CD4-positive, CD25-positive, alpha-beta regulatory T cell (primary cell): ENCODE measurements at regions not wholly inside any gene's neighbourhood (a gene's known extent, or its start where the extent isn't known, plus 50 kb on each side); places are given as distances from the start of the nearest gene placed in this dataset.
A peak's percentile ranks its signal among the peaks of the same experiment; 100 is the strongest.
"Not testable (repeated sequence)": the region's sequence is repeated elsewhere in the genome, so short reads cannot be mapped to it uniquely, and the experiment has no call there.

Source experiments
- ATAC-seq, 2 donors: fragments of 150-1000 bp; cut with Tn5 transposase; one replicate each; pipeline ENCODE4 v1.10.0; 2021; ENCODE audit warnings: low read depth in 2 of 2, moderate number of reproducible peaks in 2 of 2, moderate library complexity in 1 of 2
- DNase-seq, 3 donors: peaks; one replicate each; pipeline versions ENCODE4 v3.0.0 to v3.0.0-alpha.2; 2012 to 2022; ENCODE audit warnings: mixed read lengths in 1 of 3
- H3K27ac ChIP-seq: one replicate; pipeline ENCODE4 v1.7.0; 2013; ENCODE audit warnings: mild to moderate bottlenecking, low read length; ENCODE audit not compliant: insufficient read depth, poor library complexity, severe bottlenecking
- H3K27me3 ChIP-seq: one replicate; pipeline ENCODE4 v1.7.0; 2013; ENCODE audit warnings: low read length; ENCODE audit not compliant: control insufficient read depth, insufficient read depth
- H3K36me3 ChIP-seq: one replicate; pipeline ENCODE4 v1.7.0; 2013; ENCODE audit warnings: mild to moderate bottlenecking, low read length, moderate library complexity; ENCODE audit not compliant: control insufficient read depth, insufficient read depth
- H3K4me1 ChIP-seq: 2 replicates; pipeline ENCODE4 v1.7.0; 2013; ENCODE audit warnings: mild to moderate bottlenecking, low read length; ENCODE audit not compliant: insufficient read depth, control insufficient read depth, poor library complexity, severe bottlenecking
- H3K4me3 ChIP-seq: one replicate; pipeline ENCODE4 v1.7.0; 2013; ENCODE audit warnings: low read depth, mild to moderate bottlenecking, low read length, moderate library complexity
- H3K9me3 ChIP-seq, 2 experiments: 1 replicate in 1 of 2; 2 replicates in 1 of 2; pipeline ENCODE4 v1.7.0; 2013; ENCODE audit warnings: low read length in 2 of 2, mild to moderate bottlenecking in 1 of 2, moderate library complexity in 1 of 2; ENCODE audit not compliant: control insufficient read depth in 2 of 2
- H3K27ac Mint-ChIP-seq, 3 donors: one replicate each; pipeline ENCODE4 v1.8.0; 2020 to 2022; ENCODE audit warnings: mild to moderate bottlenecking in 3 of 3, mixed read lengths in 3 of 3, moderate library complexity in 2 of 3
- H3K27me3 Mint-ChIP-seq: one replicate; pipeline ENCODE4 v1.8.0; 2022; ENCODE audit warnings: mild to moderate bottlenecking, mixed read lengths
- H3K36me3 Mint-ChIP-seq: one replicate; pipeline ENCODE4 v1.8.0; 2020; ENCODE audit warnings: mixed read lengths
- H3K4me1 Mint-ChIP-seq, 4 donors: one replicate each; pipeline ENCODE4 v1.8.0; 2020 to 2022; ENCODE audit warnings: mixed read lengths in 4 of 4, mild to moderate bottlenecking in 1 of 4
- H3K4me3 Mint-ChIP-seq, 4 donors: one replicate each; pipeline ENCODE4 v1.8.0; 2020 to 2022; ENCODE audit warnings: mild to moderate bottlenecking in 4 of 4, mixed read lengths in 4 of 4, moderate library complexity in 3 of 4
- H3K9me3 Mint-ChIP-seq, 7 donors: one replicate each; pipeline ENCODE4 v1.8.0; 2020 to 2022; ENCODE audit warnings: mixed read lengths in 7 of 7, mild to moderate bottlenecking in 3 of 7, moderate library complexity in 2 of 7

DNA sequence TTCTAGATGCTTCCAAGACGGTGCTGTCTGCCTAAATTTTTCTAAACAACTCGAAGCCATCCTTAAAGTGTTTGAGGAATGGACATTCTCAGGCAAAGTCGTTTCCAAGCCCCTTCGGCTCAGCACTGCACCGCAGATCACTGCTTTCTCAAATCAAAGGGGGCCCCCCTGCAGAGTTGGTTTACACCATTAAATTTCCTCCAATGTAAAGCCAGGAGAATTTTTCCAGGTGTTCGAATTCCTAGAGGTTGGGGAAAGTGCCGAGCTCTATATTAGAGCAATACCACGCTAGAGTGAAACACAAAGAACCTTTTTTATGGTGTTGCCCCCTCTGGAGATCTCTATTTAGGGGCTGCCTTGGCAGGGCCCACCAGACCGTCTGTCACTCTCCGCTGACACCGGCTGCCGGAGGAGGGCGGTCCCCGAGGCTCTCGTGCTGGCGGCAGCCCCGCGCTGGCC, 277.9 kb upstream of the NR2F2 start:
- Histone ChIP-seq H3K9me3 (no peaks in the 10 kb centered on the region), H3K36me3 (no peaks in the 10 kb centered on the region), H3K27me3 (peaks cover 16% of the 10 kb centered on the region), H3K27ac (no peak overlapping the region), H3K4me3 (no peak overlapping the region), H3K4me1 (peaks cover 10% of the 10 kb centered on the region)
- Mint-ChIP-seq H3K36me3 (no peaks in the 10 kb centered on the region), H3K27ac (no peak overlapping the region), H3K4me1 (peaks cover 0 to 11% (median 2%) of the 10 kb centered on the region in 4 donors), H3K27me3 (peaks cover 49% of the 10 kb centered on the region), H3K4me3 (peak overlapping the region in 1 of 4 donors; percentile 50), H3K9me3 (peaks cover 0 to 9% (median 0%) of the 10 kb centered on the region in 7 donors)
- ATAC-seq (no peak), DNase-seq (no peak)

DNA sequence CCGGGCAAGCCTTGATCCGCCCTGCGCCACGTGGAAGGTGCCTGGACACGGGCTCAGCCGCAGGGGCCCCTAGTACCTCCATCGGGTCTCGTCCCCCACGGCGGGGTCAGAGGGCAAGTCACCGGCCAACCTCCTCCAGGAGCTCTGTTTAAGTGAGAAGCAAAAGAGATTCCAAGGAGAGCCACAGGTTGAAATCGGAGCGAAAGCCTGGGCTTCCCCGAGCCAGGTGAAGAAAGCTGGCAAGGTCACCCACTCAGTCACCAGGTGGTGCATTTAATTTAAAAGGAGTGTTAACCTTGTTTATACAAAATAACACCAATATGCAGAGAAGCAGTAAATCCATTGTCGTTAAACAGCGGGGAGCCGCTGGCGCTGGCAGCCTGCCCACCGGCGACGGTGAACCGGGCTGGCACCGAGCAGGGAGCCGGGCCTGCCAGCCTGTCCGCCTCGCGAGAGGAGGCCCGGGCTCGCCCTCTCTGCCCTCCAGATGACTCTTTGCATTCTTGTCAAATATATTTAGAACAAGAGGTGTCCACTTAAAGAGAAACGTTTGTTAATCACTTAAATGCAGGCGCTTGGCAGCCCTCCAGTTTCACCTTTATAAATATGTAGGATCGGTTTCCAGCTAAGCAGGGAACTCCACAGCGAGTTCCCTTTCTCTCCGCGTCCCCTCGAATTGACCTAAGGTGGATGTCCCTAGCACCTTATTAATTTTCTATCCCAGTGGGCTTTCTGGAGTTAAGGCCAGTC, 277.3 kb upstream of the NR2F2 start:
- H3K36me3 ChIP-seq, result no peaks in the 10 kb centered on the region
- Mint-ChIP-seq H3K36me3 (no peaks in the 10 kb centered on the region), H3K4me3 (peak overlapping the region in 3 of 4 donors; percentile 57 to 83 (median 71)), H3K4me1 (peaks cover 0 to 11% (median 2%) of the 10 kb centered on the region in 4 donors), H3K27ac (no peak overlapping the region), H3K27me3 (peaks cover 43% of the 10 kb centered on the region), H3K9me3 (peaks cover 0 to 9% (median 0%) of the 10 kb centered on the region in 7 donors)
- DNase-seq (no peak), ATAC-seq (no peak)
- no peaks in the 10 kb centered on the region for H3K9me3 ChIP-seq
- peaks cover 10% of the 10 kb centered on the region for H3K4me1 ChIP-seq
- H3K27me3 ChIP-seq, result peaks cover 16% of the 10 kb centered on the region
- no peak overlapping the region for H3K27ac ChIP-seq
- peak overlapping the region; percentile 19 for H3K4me3 ChIP-seq

DNA sequence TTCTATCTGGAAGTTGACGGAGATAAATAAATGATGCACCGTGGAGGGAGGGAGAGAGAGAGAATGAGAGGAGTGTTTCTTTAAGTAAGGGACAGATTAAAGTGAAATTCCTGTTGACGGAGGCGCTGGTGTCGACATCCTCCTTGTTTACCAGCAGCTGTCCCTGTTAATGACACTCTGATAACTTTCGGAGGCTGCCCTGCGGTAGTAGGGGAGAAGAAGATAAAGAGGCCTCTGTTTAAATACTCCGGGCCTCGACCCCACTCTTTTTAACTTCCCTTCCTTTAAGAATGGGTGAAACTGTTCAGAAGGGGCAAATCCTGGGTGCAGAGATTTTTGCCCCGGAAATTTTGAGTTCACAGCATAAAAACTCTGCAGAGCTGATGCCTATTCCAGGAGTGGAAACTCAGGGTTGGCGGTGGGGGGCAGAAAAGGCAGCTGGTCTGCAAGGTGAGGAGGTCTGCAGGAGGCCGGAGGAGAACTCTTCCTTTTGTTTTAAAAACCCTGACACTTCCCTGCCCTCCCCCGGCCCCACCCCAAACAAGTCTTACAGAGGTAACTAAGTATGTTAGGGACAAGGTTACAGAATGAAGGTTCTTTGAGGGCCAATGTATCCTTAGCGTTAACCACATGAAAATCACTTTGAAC, 276.6 kb upstream of the NR2F2 start:
- H3K36me3 ChIP-seq, result no peaks in the 10 kb centered on the region
- Mint-ChIP-seq H3K27ac (no peak overlapping the region), H3K36me3 (no peaks in the 10 kb centered on the region), H3K9me3 (peaks cover 0 to 9% (median 1%) of the 10 kb centered on the region in 7 donors), H3K4me1 (peaks cover 0 to 14% (median 3%) of the 10 kb centered on the region in 4 donors), H3K4me3 (peak overlapping the region in 3 of 4 donors; percentile 49 to 61 (median 57)), H3K27me3 (peaks cover 40% of the 10 kb centered on the region)
- ATAC-seq, result no peak
- no peaks in the 10 kb centered on the region for H3K9me3 ChIP-seq
- H3K27me3 ChIP-seq, result peaks cover 16% of the 10 kb centered on the region
- H3K4me3 ChIP-seq, result no peak overlapping the region
- no peak overlapping the region for H3K27ac ChIP-seq
- DNase-seq, result no peak
- peaks cover 10% of the 10 kb centered on the region for H3K4me1 ChIP-seq

GRCh38 chr15:96054621-96055020, 275.9 kb upstream of the NR2F2 start:
- Mint-ChIP-seq H3K36me3 (no peaks in the 10 kb centered on the region), H3K4me1 (peaks cover 0 to 14% (median 3%) of the 10 kb centered on the region in 4 donors), H3K27me3 (peaks cover 40% of the 10 kb centered on the region), H3K9me3 (peaks cover 0 to 9% (median 1%) of the 10 kb centered on the region in 7 donors), H3K4me3 (peak overlapping the region in 1 of 4 donors; percentile 18), H3K27ac (no peak overlapping the region)
- Histone ChIP-seq H3K9me3 (no peaks in the 10 kb centered on the region), H3K4me3 (no peak overlapping the region), H3K36me3 (no peaks in the 10 kb centered on the region), H3K4me1 (peaks cover 10% of the 10 kb centered on the region), H3K27me3 (peaks cover 16% of the 10 kb centered on the region), H3K27ac (no peak overlapping the region)
- DNase-seq, result no peak
- ATAC-seq, result no peak

GRCh38 chr15:96058103-96058851, 272.2 kb upstream of the NR2F2 start:
- peaks cover 25% of the 10 kb centered on the region for H3K27me3 Mint-ChIP-seq
- H3K4me1 ChIP-seq, result peaks cover 3% of the 10 kb centered on the region
- H3K4me3 Mint-ChIP-seq, result no peak overlapping the region
- H3K36me3 Mint-ChIP-seq, result no peaks in the 10 kb centered on the region
- no peak overlapping the region for H3K27ac ChIP-seq
- no peak overlapping the region for H3K27ac Mint-ChIP-seq
- DNase-seq, result no peak
- no peak for ATAC-seq
- peaks cover 0 to 13% (median 1%) of the 10 kb centered on the region in 7 donors for H3K9me3 Mint-ChIP-seq
- no peaks in the 10 kb centered on the region for H3K9me3 ChIP-seq
- H3K27me3 ChIP-seq, result peaks cover 7% of the 10 kb centered on the region
- peaks cover 0 to 9% (median 3%) of the 10 kb centered on the region in 4 donors for H3K4me1 Mint-ChIP-seq
- no peaks in the 10 kb centered on the region for H3K36me3 ChIP-seq
- no peak overlapping the region for H3K4me3 ChIP-seq

GRCh38 chr15:96058852-96059103, 271.7 kb upstream of the NR2F2 start:
- not testable (repeated sequence) for H3K27ac Mint-ChIP-seq, H3K27ac ChIP-seq, H3K4me1 ChIP-seq, ATAC-seq, H3K4me1 Mint-ChIP-seq, H3K27me3 ChIP-seq, H3K4me3 ChIP-seq, DNase-seq, H3K4me3 Mint-ChIP-seq, H3K9me3 ChIP-seq, H3K36me3 Mint-ChIP-seq, H3K36me3 ChIP-seq
- peaks cover 20% of the 10 kb centered on the region for H3K27me3 Mint-ChIP-seq
- H3K9me3 Mint-ChIP-seq, result peaks cover 0 to 13% (median 1%) of the 10 kb centered on the region in 7 donors

GRCh38 chr15:96060591-96060990, 269.9 kb upstream of the NR2F2 start:
- H3K4me1 Mint-ChIP-seq, DNase-seq, H3K36me3 ChIP-seq, H3K4me1 ChIP-seq, H3K27me3 Mint-ChIP-seq, H3K36me3 Mint-ChIP-seq, H3K27ac Mint-ChIP-seq, H3K27me3 ChIP-seq, H3K9me3 ChIP-seq, H3K4me3 ChIP-seq, H3K4me3 Mint-ChIP-seq, ATAC-seq, H3K27ac ChIP-seq: not testable (repeated sequence)
- peaks cover 0 to 10% (median 2%) of the 10 kb centered on the region in 7 donors for H3K9me3 Mint-ChIP-seq
